ENCODE measurements at regions not wholly inside any gene's neighbourhood (a gene's known extent, or its start where the extent isn't known, plus 50 kb on each side); places are given as distances from the start of the nearest gene placed in this dataset.
"Not testable (repeated sequence)": the region's sequence is repeated elsewhere in the genome, so short reads cannot be mapped to it uniquely, and the experiment has no call there.

GRCh38 chrX:145436211-145436610, 188.9 kb downstream of the SPANXN1 start:
- TF ChIP-seq POLR2A (IDR thresholded peaks at IDR 0.05; ENCODE audit: low read length); GATA1 (IDR thresholded peaks at IDR 0.05; ENCODE audit: low read depth, low read length): not testable (repeated sequence)

All from erythroblast (primary cell).